Common myeloid progenitor, CD34-positive (primary cell): ENCODE measurements at regions not wholly inside any gene's neighbourhood (a gene's known extent, or its start where the extent isn't known, plus 50 kb on each side); places are given as distances from the start of the nearest gene placed in this dataset.
"Not testable (repeated sequence)": the region's sequence is repeated elsewhere in the genome, so short reads cannot be mapped to it uniquely, and the experiment has no call there.

Experiments
- CTCF ChIA-PET: fragments of 350-600 bp; sonication (Branson Sonifier 250); formaldehyde crosslinking; loops from one replicate; lab custom pipeline; 2021; ENCODE audit warnings: antibody characterized with exemption; lab: Charles Lee
- POLR2A ChIA-PET: fragments of 350-600 bp; sonication (Branson Sonifier 250); formaldehyde crosslinking; loops from one replicate; lab custom pipeline; 2021; ENCODE audit warnings: antibody characterized with exemption; lab: Charles Lee
- DNase-seq, 3 donors: peaks; one replicate each; pipeline versions ENCODE4 v3.0.0 to v3.0.0-alpha.2; 2013
- H3K27ac ChIP-seq, 2 experiments: 1 replicate in 1 of 2; 2 replicates in 1 of 2; pipeline ENCODE4 v1.7.0; 2013; ENCODE audit warnings: inconsistent platforms in 2 of 2, low read length in 2 of 2, mild to moderate bottlenecking in 2 of 2, low read depth in 1 of 2, moderate library complexity in 1 of 2; ENCODE audit not compliant: severe bottlenecking in 2 of 2, insufficient read depth in 1 of 2, poor library complexity in 1 of 2
- H3K27me3 ChIP-seq, 5 experiments: replicated peaks in 2 of 5; 1 replicate in 3 of 5; 2 replicates in 2 of 5; pipeline versions ENCODE4 v1.6.1 to v1.7.0; 2013; ENCODE audit warnings: low read length in 4 of 5, mild to moderate bottlenecking in 2 of 5, moderate library complexity in 2 of 5, inconsistent platforms in 1 of 5; ENCODE audit not compliant: insufficient read depth in 5 of 5, control insufficient read depth in 4 of 5
- H3K36me3 ChIP-seq, 4 experiments: 1 replicate in 2 of 4; 2 replicates in 2 of 4; pipeline versions ENCODE4 v1.6.1 to v1.7.0; 2013; ENCODE audit warnings: low read length in 3 of 4, control low read depth in 1 of 4, mild to moderate bottlenecking in 1 of 4; ENCODE audit not compliant: control insufficient read depth in 4 of 4, insufficient read depth in 4 of 4
- H3K4me1 ChIP-seq, 4 experiments: 1 replicate in 3 of 4; 2 replicates in 1 of 4; pipeline versions ENCODE4 v1.6.1 to v1.7.1; 2013; ENCODE audit warnings: low read length in 3 of 4, mild to moderate bottlenecking in 3 of 4, control low read depth in 1 of 4, inconsistent platforms in 1 of 4, moderate library complexity in 1 of 4; ENCODE audit not compliant: control insufficient read depth in 4 of 4, insufficient read depth in 4 of 4; ENCODE audit errors: control extremely low read depth in 1 of 4
- H3K4me3 ChIP-seq, 7 experiments: 1 replicate in 4 of 7; 2 replicates in 3 of 7; pipeline versions ENCODE4 v1.5.1 to v1.7.0; 2013; ENCODE audit warnings: mild to moderate bottlenecking in 7 of 7, low read length in 6 of 7, moderate library complexity in 6 of 7, inconsistent platforms in 2 of 7, low read depth in 2 of 7, control low read depth in 1 of 7; ENCODE audit not compliant: insufficient read depth in 4 of 7, control insufficient read depth in 1 of 7; ENCODE audit errors: extremely low read depth in 1 of 7
- H3K9me3 ChIP-seq, 5 experiments: 1 replicate in 4 of 5; 2 replicates in 1 of 5; pipeline versions ENCODE4 v1.6.1 to v1.7.1; 2013; ENCODE audit warnings: low read length in 4 of 5, mild to moderate bottlenecking in 2 of 5, inconsistent platforms in 1 of 5, low read depth in 1 of 5, moderate library complexity in 1 of 5; ENCODE audit not compliant: control insufficient read depth in 4 of 5, insufficient read depth in 2 of 5; ENCODE audit errors: control extremely low read depth in 1 of 5
- WGBS: methylation state at CpG from one replicate; pipeline ENCODE4 v1.1.5; 2013; ENCODE audit not compliant: insufficient coverage; 5-methylcytosine and 5-hydroxymethylcytosine counted together

DNA sequence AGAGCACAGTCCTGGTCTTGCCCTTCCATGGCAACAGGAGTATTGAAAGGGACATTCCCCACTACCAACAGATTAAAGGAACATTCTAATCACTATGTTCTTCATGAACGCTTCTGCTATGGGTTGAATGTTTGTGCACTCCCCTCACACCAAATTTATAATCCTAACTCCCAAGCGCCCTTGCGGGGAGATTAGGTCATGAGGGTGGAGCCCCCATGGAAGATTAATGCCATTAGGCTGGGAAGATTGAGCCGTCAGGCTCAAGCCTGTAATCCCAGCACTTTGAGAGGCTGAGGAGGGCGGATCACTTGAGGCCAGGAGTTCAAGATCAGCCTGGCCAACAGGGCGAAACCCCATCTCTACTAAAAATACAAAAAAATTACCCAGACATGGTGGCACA, 538.8 kb upstream of the CADM1 start:
- H3K27ac ChIP-seq, H3K9me3 ChIP-seq, H3K36me3 ChIP-seq, H3K4me1 ChIP-seq, H3K4me3 ChIP-seq, POLR2A ChIA-PET, CTCF ChIA-PET, DNase-seq: not testable (repeated sequence)
- H3K27me3 ChIP-seq: peaks cover 0 to 13% (median 0%) of the 10 kb centered on the region in 5 experiments
- WGBS: 100% methylated on average over 2 of the region's 6 CpGs

DNA sequence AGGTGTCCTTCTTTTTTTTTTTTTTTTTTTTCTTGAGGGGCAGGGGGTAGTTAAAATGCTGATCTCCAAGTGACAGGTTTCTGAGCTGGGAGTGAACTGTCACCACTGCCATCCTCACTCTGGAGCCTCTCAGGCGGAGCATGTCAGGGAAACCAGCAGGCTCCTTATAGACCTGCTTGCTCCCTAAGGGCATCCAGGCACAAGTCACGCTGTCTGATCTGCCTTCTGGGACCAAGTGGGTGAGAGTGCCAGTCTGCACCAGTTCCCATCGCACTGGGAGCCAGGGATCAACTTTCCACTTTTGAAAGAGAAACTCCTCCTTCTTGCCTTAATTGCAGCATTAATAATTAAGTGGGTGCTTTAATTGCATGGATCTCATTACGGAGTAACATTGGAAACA, 537.9 kb upstream of the CADM1 start:
- no peak overlapping the region for H3K27ac ChIP-seq

GRCh38 chr11:116037861-116038260, 533.6 kb upstream of the CADM1 start:
- H3K4me3 ChIP-seq: no peak overlapping the region
- POLR2A ChIA-PET: no interaction called here

More for the DNA sequence above, 537.9 kb upstream of the CADM1 start:
- Histone ChIP-seq H3K27me3 (peaks cover 0 to 11% (median 0%) of the 10 kb centered on the region in 5 experiments), H3K36me3 (no peaks in the 10 kb centered on the region), H3K4me1 (no peaks in the 10 kb centered on the region), H3K9me3 (no peaks in the 10 kb centered on the region), H3K4me3 (no peak overlapping the region)
- no peak for DNase-seq
- 93% methylated on average over 2 of the region's 4 CpGs for WGBS
- CTCF ChIA-PET: no interaction called here
- POLR2A ChIA-PET: no interaction called here

DNA sequence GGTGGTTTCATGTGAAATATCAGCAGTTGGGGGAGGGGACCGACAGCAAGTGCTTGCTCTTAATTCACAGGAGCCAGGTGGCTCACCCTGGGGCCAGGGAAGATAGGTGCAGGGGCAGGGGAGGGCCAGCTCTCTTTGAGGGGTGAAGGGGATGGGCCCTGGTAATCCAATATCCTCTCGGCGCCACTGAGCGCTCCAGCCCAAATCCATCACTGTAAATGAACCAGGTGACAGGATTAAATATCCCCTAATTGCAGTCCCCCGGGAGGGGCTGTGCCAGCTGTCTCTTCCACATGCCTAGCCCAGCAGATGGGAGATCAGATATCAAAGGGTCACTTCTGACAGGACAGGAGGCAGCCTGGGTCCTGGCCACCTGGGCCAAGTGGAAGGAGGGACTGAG, 531.8 kb upstream of the CADM1 start:
- WGBS: 67% methylated on average over 3 of the region's 5 CpGs
- Histone ChIP-seq H3K4me1 (no peaks in the 10 kb centered on the region), H3K9me3 (no peaks in the 10 kb centered on the region), H3K4me3 (no peak overlapping the region), H3K27ac (no peak overlapping the region), H3K27me3 (peaks cover 0 to 18% (median 0%) of the 10 kb centered on the region in 5 experiments), H3K36me3 (no peaks in the 10 kb centered on the region)
- CTCF ChIA-PET: no interaction called here
- POLR2A ChIA-PET: no interaction called here
- DNase-seq: no peak

More at GRCh38 chr11:116037861-116038260, 533.6 kb upstream of the CADM1 start:
- H3K9me3 ChIP-seq: no peaks in the 10 kb centered on the region
- no peak for DNase-seq
- CTCF ChIA-PET: interaction anchor here (0.6 kb wide), 1 partner anchor 114 kb away, joined by 3 read pairs; no protein-coding TSS in a partner anchor
- WGBS: 100% methylated on average over 1 of the region's 2 CpGs
- H3K27me3 ChIP-seq: peaks cover 0 to 18% (median 0%) of the 10 kb centered on the region in 5 experiments
- no peaks in the 10 kb centered on the region for H3K36me3 ChIP-seq
- no peaks in the 10 kb centered on the region for H3K4me1 ChIP-seq
- H3K27ac ChIP-seq: no peak overlapping the region

- Histone ChIP-seq H3K9me3 (no peaks in the 10 kb centered on the region), H3K4me1 (no peaks in the 10 kb centered on the region), H3K27me3 (peaks cover 0 to 15% (median 0%) of the 10 kb centered on the region in 5 experiments), H3K36me3 (no peaks in the 10 kb centered on the region), H3K27ac (no peak overlapping the region), H3K4me3 (no peak overlapping the region)
- CTCF ChIA-PET: no interaction called here
- no peak for DNase-seq
- 21% methylated on average over 6 of the region's 8 CpGs for WGBS
- POLR2A ChIA-PET: no interaction called here
Observed at GRCh38 chr11:116033931-116034553, 529.8 kb upstream of the CADM1 start.

DNA sequence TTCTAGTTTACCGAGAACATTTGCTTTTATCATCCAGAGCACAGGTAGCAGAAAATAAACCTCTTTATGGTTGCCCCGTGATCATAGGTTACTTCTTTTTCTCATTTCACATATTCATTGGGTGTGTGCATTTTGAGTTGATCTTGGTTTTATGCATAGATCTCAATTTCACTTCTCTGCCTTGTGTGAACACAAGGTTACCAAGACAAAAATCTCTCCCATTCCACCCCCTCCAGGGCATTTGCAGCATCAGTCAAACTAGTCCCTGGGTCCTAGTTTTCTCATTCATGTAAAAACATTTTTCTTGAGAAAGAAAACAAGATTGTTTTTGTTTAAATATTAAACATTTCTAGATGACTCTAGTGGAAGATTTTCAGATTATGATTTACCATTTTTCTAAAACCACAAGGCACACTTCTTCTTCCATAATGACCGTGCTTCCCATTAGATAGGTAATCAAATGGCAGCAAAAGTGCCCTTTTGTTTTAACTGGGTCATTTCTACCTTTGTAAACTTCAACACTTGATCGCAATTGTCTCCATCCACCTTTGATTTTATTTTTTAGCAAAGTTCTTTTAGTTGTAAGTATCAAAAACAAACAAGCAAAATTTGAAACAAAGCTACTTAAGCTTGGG, 526.6 kb upstream of the CADM1 start:
- Histone ChIP-seq H3K27ac (no peak overlapping the region), H3K9me3 (no peaks in the 10 kb centered on the region), H3K36me3 (no peaks in the 10 kb centered on the region), H3K27me3 (peaks cover 0 to 11% (median 0%) of the 10 kb centered on the region in 5 experiments), H3K4me1 (no peaks in the 10 kb centered on the region), H3K4me3 (no peak overlapping the region)
- no peak for DNase-seq
- WGBS: 92% methylated on average over 2 of the region's 4 CpGs
- ChIA-PET CTCF (no interaction called here), POLR2A (no interaction called here)

DNA sequence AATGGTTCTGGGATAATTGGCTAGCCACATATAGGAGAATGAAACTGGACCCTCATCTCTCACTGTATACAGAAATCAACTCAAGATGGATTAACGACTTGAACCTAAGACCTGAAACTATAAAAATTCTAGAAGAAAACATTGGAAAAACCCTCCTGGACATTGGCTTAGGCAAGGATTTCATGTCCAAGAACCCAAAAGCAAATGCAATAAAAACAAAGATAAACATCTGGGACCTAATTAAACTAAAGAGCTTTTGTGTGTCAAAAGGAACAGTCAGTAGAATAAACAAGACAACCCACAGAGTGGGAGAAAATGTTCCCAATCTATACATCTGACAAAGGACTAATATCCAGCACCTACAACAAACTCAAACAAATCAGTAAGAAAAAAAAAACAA, 524.3 kb upstream of the CADM1 start:
- H3K4me1 ChIP-seq, H3K9me3 ChIP-seq, H3K4me3 ChIP-seq, H3K27ac ChIP-seq, H3K36me3 ChIP-seq, DNase-seq, CTCF ChIA-PET, POLR2A ChIA-PET: not testable (repeated sequence)
- 100% methylated on average over 1 of the region's 1 CpG for WGBS
- H3K27me3 ChIP-seq: peaks cover 0 to 10% (median 0%) of the 10 kb centered on the region in 5 experiments
